ENCODE measurements at regions not wholly inside any gene's neighbourhood (a gene's known extent, or its start where the extent isn't known, plus 50 kb on each side); places are given as distances from the start of the nearest gene placed in this dataset.

GRCh38 chr13:97555034-97555433 is 121.1 kb downstream of the RAP2A start:
- TF ChIP-seq CTCF (IDR thresholded peaks at IDR 0.05) (no peak), MAX (IDR thresholded peaks at IDR 0.05) (no peak), MYC (IDR thresholded peaks at IDR 0.05; ENCODE audit: borderline replicate concordance, low read length) (no peak)

All from A549 (cell line).